ENCODE measurements at regions not wholly inside any gene's neighbourhood (a gene's known extent, or its start where the extent isn't known, plus 50 kb on each side); places are given as distances from the start of the nearest gene placed in this dataset.

DNA sequence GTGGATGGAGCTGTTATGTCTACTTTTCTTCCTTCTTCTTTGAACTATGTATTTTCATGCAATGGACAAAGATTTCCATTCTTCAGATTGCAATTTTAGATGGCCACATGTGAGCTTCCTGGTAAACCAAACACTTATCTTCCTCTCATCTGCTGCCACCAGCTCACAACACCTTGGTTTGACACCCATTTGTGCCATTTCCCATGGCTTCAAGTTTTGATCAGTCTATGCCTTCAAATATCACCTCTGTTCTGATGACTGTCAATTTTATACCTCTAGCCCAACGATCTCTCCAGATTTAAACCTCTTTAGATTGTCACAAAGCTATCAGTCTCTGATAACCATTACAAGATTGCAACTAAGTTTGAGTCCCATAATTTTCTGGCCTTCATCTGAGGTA lies 147.2 kb downstream of the TMEM38B start:
- TF ChIP-seq, protein P1, sequence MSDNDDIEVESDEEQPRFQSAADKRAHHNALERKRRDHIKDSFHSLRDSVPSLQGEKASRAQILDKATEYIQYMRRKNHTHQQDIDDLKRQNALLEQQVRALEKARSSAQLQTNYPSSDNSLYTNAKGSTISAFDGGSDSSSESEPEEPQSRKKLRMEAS (IDR thresholded peaks at IDR 0.05), result no peak
- TF ChIP-seq CTCF (IDR thresholded peaks at IDR 0.05; ENCODE audit: control extremely low read depth in 1 of 3, insufficient read depth in 1 of 3, low read depth in 1 of 3, low read length in 3 of 3), result no peak
- no peak for TF ChIP-seq EP300 (IDR thresholded peaks at IDR 0.05; ENCODE audit: borderline replicate concordance in 1 of 2, low read depth in 2 of 2, low read length in 2 of 2)
- TF ChIP-seq POLR2A (IDR thresholded peaks at IDR 0.05; ENCODE audit: control extremely low read depth in 1 of 2, low read depth in 2 of 2, low read length in 2 of 2), result no peak
- TF ChIP-seq BRCA1 (IDR thresholded peaks at IDR 0.05; ENCODE audit: low read depth, low read length), result no peak
- TF ChIP-seq RAD21 (IDR thresholded peaks at IDR 0.05 in 1 of 2, conservative IDR thresholded peaks at IDR 0.05 in 1 of 2; ENCODE audit: low read depth in 2 of 2, low read length in 2 of 2), result no peak
- no peak for TF ChIP-seq TAF1 (IDR thresholded peaks at IDR 0.05; ENCODE audit: low read depth, low read length)
- TF ChIP-seq POLR2AphosphoS5 (IDR thresholded peaks at IDR 0.05; ENCODE audit: low read depth, low read length), result no peak
- TF ChIP-seq, protein P2, sequence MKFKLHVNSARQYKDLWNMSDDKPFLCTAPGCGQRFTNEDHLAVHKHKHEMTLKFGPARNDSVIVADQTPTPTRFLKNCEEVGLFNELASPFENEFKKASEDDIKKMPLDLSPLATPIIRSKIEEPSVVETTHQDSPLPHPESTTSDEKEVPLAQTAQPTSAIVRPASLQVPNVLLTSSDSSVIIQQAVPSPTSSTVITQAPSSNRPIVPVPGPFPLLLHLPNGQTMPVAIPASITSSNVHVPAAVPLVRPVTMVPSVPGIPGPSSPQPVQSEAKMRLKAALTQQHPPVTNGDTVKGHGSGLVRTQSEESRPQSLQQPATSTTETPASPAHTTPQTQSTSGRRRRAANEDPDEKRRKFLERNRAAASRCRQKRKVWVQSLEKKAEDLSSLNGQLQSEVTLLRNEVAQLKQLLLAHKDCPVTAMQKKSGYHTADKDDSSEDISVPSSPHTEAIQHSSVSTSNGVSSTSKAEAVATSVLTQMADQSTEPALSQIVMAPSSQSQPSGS (IDR thresholded peaks at IDR 0.05; ENCODE audit: low read length), result no peak
- TF ChIP-seq TEAD4 (IDR thresholded peaks at IDR 0.05; ENCODE audit: low read depth, low read length), result no peak
- TF ChIP-seq HDAC6 (IDR thresholded peaks at IDR 0.05; ENCODE audit: low read depth, low read length), result no peak
- TF ChIP-seq CREB1 (IDR thresholded peaks at IDR 0.05), result no peak

All from H1 (cell line).